NCI-H1436 (cell line): ENCODE measurements at regions not wholly inside any gene's neighbourhood (a gene's known extent, or its start where the extent isn't known, plus 50 kb on each side); places are given as distances from the start of the nearest gene placed in this dataset.
"Not testable (repeated sequence)": the region's sequence is repeated elsewhere in the genome, so short reads cannot be mapped to it uniquely, and the experiment has no call there.

Source experiments
- DNase-seq: peaks from one replicate; lab custom pipeline; 2025; lab: John Stamatoyannopoulos, UW

- no peak for DNase-seq
Measured at GRCh38 chr14:40252817-40253447, 820.7 kb upstream of the FBXO33 start.

- no peak for DNase-seq
Measured at GRCh38 chr14:40248671-40249070, 816.4 kb upstream of the FBXO33 start.

- DNase-seq, result no peak
Measured at GRCh38 chr14:40240245-40240859, 808.1 kb upstream of the FBXO33 start.

GRCh38 chr14:40232302-40232701, 800.1 kb upstream of the FBXO33 start:
- no peak for DNase-seq

GRCh38 chr14:40229676-40230075, 797.4 kb upstream of the FBXO33 start:
- no peak for DNase-seq

- no peak for DNase-seq
Measured at GRCh38 chr14:40222996-40223395, 790.8 kb upstream of the FBXO33 start.

GRCh38 chr14:40221428-40221827, 789.2 kb upstream of the FBXO33 start:
- DNase-seq, result no peak

GRCh38 chr14:40219032-40219431, 786.8 kb upstream of the FBXO33 start:
- no peak for DNase-seq

- DNase-seq, result no peak
Measured at GRCh38 chr14:40218282-40218941, 786.2 kb upstream of the FBXO33 start.

GRCh38 chr14:40216976-40217375, 784.7 kb upstream of the FBXO33 start:
- DNase-seq, result no peak

- DNase-seq, result not testable (repeated sequence)
Measured at GRCh38 chr14:40216408-40216807, 784.2 kb upstream of the FBXO33 start.

GRCh38 chr14:40213701-40214100, 781.5 kb upstream of the FBXO33 start:
- no peak for DNase-seq

GRCh38 chr14:40204441-40205175, 772.4 kb upstream of the FBXO33 start:
- DNase-seq, result no peak

GRCh38 chr14:40199101-40199500, 766.9 kb upstream of the FBXO33 start:
- DNase-seq, result no peak

GRCh38 chr14:40197344-40197743, 765.1 kb upstream of the FBXO33 start:
- no peak for DNase-seq

- no peak for DNase-seq
Measured at GRCh38 chr14:40188006-40188405, 755.8 kb upstream of the FBXO33 start.

- DNase-seq, result no peak
Measured at GRCh38 chr14:40164083-40164482, 731.9 kb upstream of the FBXO33 start.

GRCh38 chr14:40139657-40140056, 707.4 kb upstream of the FBXO33 start:
- no peak for DNase-seq

GRCh38 chr14:40133463-40133862, 701.2 kb upstream of the FBXO33 start:
- DNase-seq, result no peak

GRCh38 chr14:40129159-40129558, 696.9 kb upstream of the FBXO33 start:
- no peak for DNase-seq

- DNase-seq, result no peak
Measured at GRCh38 chr14:40123816-40124215, 691.6 kb upstream of the FBXO33 start.

- DNase-seq, result no peak
Measured at GRCh38 chr14:40122968-40123648, 690.9 kb upstream of the FBXO33 start.
